Liver (tissue), 8 donors: ENCODE measurements at regions not wholly inside any gene's neighbourhood (a gene's known extent, or its start where the extent isn't known, plus 50 kb on each side); places are given as distances from the start of the nearest gene placed in this dataset.

Source experiments
- DNase-seq: peaks from one replicate; pipeline ENCODE4 v3.0.0-alpha.2; 2017; ENCODE audit warnings: low spot score
- H3K27ac ChIP-seq, 2 donors: one replicate each; pipeline ENCODE4 v1.7.0; 2013; ENCODE audit warnings: inconsistent platforms in 2 of 2, low read length in 2 of 2, control low read depth in 1 of 2, low read depth in 1 of 2, mild to moderate bottlenecking in 1 of 2
- H3K27me3 ChIP-seq, 4 donors: one replicate each; pipeline versions ENCODE4 v1.6.1 to v1.7.0; 2013; ENCODE audit warnings: low read length in 3 of 4, inconsistent platforms in 1 of 4, mild to moderate bottlenecking in 1 of 4, moderate library complexity in 1 of 4; ENCODE audit not compliant: control insufficient read depth in 4 of 4, insufficient read depth in 4 of 4
- H3K36me3 ChIP-seq, 4 donors: one replicate each; pipeline versions ENCODE4 v1.6.1 to v1.7.0; 2013; ENCODE audit warnings: low read length in 3 of 4, mild to moderate bottlenecking in 3 of 4, low read depth in 1 of 4, moderate library complexity in 1 of 4; ENCODE audit not compliant: control insufficient read depth in 4 of 4, insufficient read depth in 3 of 4
- H3K4me1 ChIP-seq, 4 donors: one replicate each; pipeline versions ENCODE4 v1.6.1 to v1.7.0; 2013; ENCODE audit warnings: low read length in 3 of 4, mild to moderate bottlenecking in 3 of 4, moderate library complexity in 1 of 4; ENCODE audit not compliant: control insufficient read depth in 4 of 4, insufficient read depth in 4 of 4
- H3K4me3 ChIP-seq, 3 donors: one replicate each; pipeline versions ENCODE4 v1.6.1 to v1.7.0; 2013; ENCODE audit warnings: low read length in 3 of 3, control low read depth in 1 of 3, low read depth in 1 of 3, mild to moderate bottlenecking in 1 of 3
- H3K9ac ChIP-seq, 2 donors: one replicate each; pipeline ENCODE4 v1.7.0; 2013; ENCODE audit warnings: low read length in 2 of 2, mild to moderate bottlenecking in 2 of 2, moderate library complexity in 2 of 2, control low read depth in 1 of 2, low read depth in 1 of 2
- H3K9me3 ChIP-seq, 4 donors: one replicate each; pipeline versions ENCODE4 v1.6.1 to v1.7.0; 2013; ENCODE audit warnings: low read length in 3 of 4; ENCODE audit not compliant: control insufficient read depth in 4 of 4
- ATF3 ChIP-seq: IDR thresholded peaks from 2 replicates; pipeline ENCODE4 v1.6.1; 2016; ENCODE audit warnings: antibody characterized with exemption
- CTCF ChIP-seq: fragments of 150-350 bp; IDR thresholded peaks from 2 replicates; pipeline ENCODE4 v1.5.1; 2017; ENCODE audit warnings: improper control_type of control experiment, low read depth, low read length; ENCODE audit not compliant: missing input control
- EGR1 ChIP-seq, 2 donors: IDR thresholded peaks; 2 replicates each; pipeline ENCODE4 v1.6.1; 2016 to 2018; ENCODE audit warnings: antibody characterized with exemption in 2 of 2, low read depth in 2 of 2
- FOXA2 ChIP-seq: IDR thresholded peaks from 2 replicates; pipeline ENCODE4 v1.6.1; 2016; ENCODE audit warnings: antibody characterized with exemption
- GABPA ChIP-seq, 2 donors: IDR thresholded peaks in 1 of 2; conservative IDR thresholded peaks in 1 of 2; 2 replicates each; pipeline ENCODE4 v1.6.1; 2016; ENCODE audit warnings: antibody characterized with exemption in 2 of 2, mild to moderate bottlenecking in 1 of 2, moderate library complexity in 1 of 2
- HNF4A ChIP-seq, 2 donors: conservative IDR thresholded peaks; 2 replicates each; pipeline ENCODE4 v1.6.1; 2016; ENCODE audit warnings: antibody characterized with exemption in 2 of 2, mild to moderate bottlenecking in 2 of 2
- HNF4G ChIP-seq: IDR thresholded peaks from 2 replicates; pipeline ENCODE4 v1.6.1; 2016; ENCODE audit warnings: antibody characterized with exemption
- JUND ChIP-seq, 2 donors: IDR thresholded peaks; 2 replicates each; pipeline ENCODE4 v1.6.1; 2016; ENCODE audit warnings: antibody characterized with exemption in 2 of 2
- MAX ChIP-seq: IDR thresholded peaks from 2 replicates; pipeline ENCODE4 v1.6.1; 2016; ENCODE audit warnings: antibody characterized with exemption
- NR2F2 ChIP-seq: IDR thresholded peaks from 2 replicates; pipeline ENCODE4 v1.6.1; 2016; ENCODE audit warnings: antibody characterized with exemption
- RAD21 ChIP-seq, 2 donors: IDR thresholded peaks; 2 replicates each; pipeline ENCODE4 v1.6.1; 2016; ENCODE audit warnings: antibody characterized with exemption in 2 of 2, mild to moderate bottlenecking in 2 of 2
- SP1 ChIP-seq: IDR thresholded peaks from 2 replicates; pipeline ENCODE4 v1.6.1; 2018; ENCODE audit warnings: antibody characterized with exemption, mild to moderate bottlenecking
- TAF1 ChIP-seq: conservative IDR thresholded peaks from 2 replicates; pipeline ENCODE4 v1.6.1; 2016; ENCODE audit warnings: antibody characterized with exemption, mild to moderate bottlenecking
- ZBTB33 ChIP-seq: IDR thresholded peaks from 2 replicates; pipeline ENCODE4 v1.6.1; 2016; ENCODE audit warnings: antibody characterized with exemption
- WGBS: extraction: QIAGEN DNeasy Blood & Tissue Kit; methylation state at CpG from one replicate; pipeline ENCODE4 v1.1.7; 2013; 5-methylcytosine and 5-hydroxymethylcytosine counted together
- donor health status: healthy.
- donor health status: healthy.
- donor health status: healthy.
- donor health status: healthy.
- donor health status: healthy.

GRCh38 chr1:181152892-181153633, 64.6 kb downstream of the IER5 start (continued):
- no peak for TF ChIP-seq MAX
- TF ChIP-seq FOXA2 = no peak
- TF ChIP-seq TAF1 = no peak
- TF ChIP-seq ATF3 = no peak
- no peak for TF ChIP-seq EGR1 (IDR thresholded peaks at IDR 0.05; ENCODE audit: low read depth in 2 of 2)
- TF ChIP-seq JUND (IDR thresholded peaks at IDR 0.05) = no peak
- no peak for TF ChIP-seq GABPA (IDR thresholded peaks at IDR 0.05 in 1 of 2, conservative IDR thresholded peaks at IDR 0.05 in 1 of 2)

- no peaks in the 10 kb centered on the region for H3K9me3 ChIP-seq
- no peak overlapping the region for H3K4me3 ChIP-seq
- no peak overlapping the region for H3K9ac ChIP-seq
- 87% methylated on average over 2 of the region's 2 CpGs for WGBS
- TF ChIP-seq HNF4G (no peak), SP1 (no peak)
- H3K36me3 ChIP-seq = no peaks in the 10 kb centered on the region
- peak overlapping the region in 1 of 2 donors; percentile 23 for H3K27ac ChIP-seq
- DNase-seq = no peak
- no peaks in the 10 kb centered on the region for H3K27me3 ChIP-seq
- peaks cover 0 to 2% (median 1%) of the 10 kb centered on the region in 4 donors for H3K4me1 ChIP-seq
Measured at GRCh38 chr1:181153634-181153961, 65.1 kb downstream of the IER5 start.

- Histone ChIP-seq H3K27ac (no peak overlapping the region), H3K4me1 (peaks cover 0 to 2% (median 1%) of the 10 kb centered on the region in 4 donors), H3K27me3 (no peaks in the 10 kb centered on the region), H3K9ac (no peak overlapping the region), H3K36me3 (no peaks in the 10 kb centered on the region), H3K9me3 (no peaks in the 10 kb centered on the region), H3K4me3 (no peak overlapping the region)
- no peak for DNase-seq
- 82% methylated on average over 2 of the region's 2 CpGs for WGBS
- TF ChIP-seq EGR1 (IDR thresholded peaks at IDR 0.05; ENCODE audit: low read depth in 2 of 2) (no peak), HNF4A (conservative IDR thresholded peaks at IDR 0.05) (no peak), RAD21 (IDR thresholded peaks at IDR 0.05) (no peak), FOXA2 (no peak), NR2F2 (no peak), TAF1 (no peak), ATF3 (no peak), ZBTB33 (no peak), CTCF (no peak)
Measured at GRCh38 chr1:181155339-181155738, 66.8 kb downstream of the IER5 start.
